GM10266 (cell line): ENCODE measurements at regions not wholly inside any gene's neighbourhood (a gene's known extent, or its start where the extent isn't known, plus 50 kb on each side); places are given as distances from the start of the nearest gene placed in this dataset.

ENCODE experiments used
- DNase-seq: peaks from one replicate; pipeline ENCODE4 v3.0.0; 2012; ENCODE audit errors: extremely low spot score
- CTCF ChIP-seq: IDR thresholded peaks from 2 replicates; pipeline ENCODE4 v1.5.1; 2012; ENCODE audit warnings: mild to moderate bottlenecking, low read depth; ENCODE audit not compliant: control insufficient read depth, insufficient read depth; ENCODE audit errors: missing control alignments

GRCh38 chr6:19697744-19698290, 139.4 kb upstream of the ID4 start:
- no peak for TF ChIP-seq CTCF
- DNase-seq, result no peak

- TF ChIP-seq CTCF, result no peak
- no peak for DNase-seq
These were observed 137.2 kb upstream of the ID4 start for GRCh38 chr6:19699932-19700331.

- DNase-seq, result no peak
- TF ChIP-seq CTCF, result no peak
These were observed 131.6 kb upstream of the ID4 start for GRCh38 chr6:19705606-19706005.

- no peak for TF ChIP-seq CTCF
- DNase-seq, result no peak
These were observed 125.0 kb upstream of the ID4 start for GRCh38 chr6:19712012-19712688.

- TF ChIP-seq CTCF, result no peak
- DNase-seq, result no peak
These were observed 124.2 kb upstream of the ID4 start for GRCh38 chr6:19712998-19713397.

- TF ChIP-seq CTCF, result no peak
These were observed 123.8 kb upstream of the ID4 start for GRCh38 chr6:19713411-19713810.

GRCh38 chr6:19713984-19714383, 123.2 kb upstream of the ID4 start:
- no peak for TF ChIP-seq CTCF
- no peak for DNase-seq

More at GRCh38 chr6:19713411-19713810, 123.8 kb upstream of the ID4 start:
- no peak for DNase-seq
